Thyroid gland (tissue), 4 donors: ENCODE measurements at regions not wholly inside any gene's neighbourhood (a gene's known extent, or its start where the extent isn't known, plus 50 kb on each side); places are given as distances from the start of the nearest gene placed in this dataset.
"Not testable (repeated sequence)": the region's sequence is repeated elsewhere in the genome, so short reads cannot be mapped to it uniquely, and the experiment has no call there.

Source experiments
- DNase-seq, 2 donors: peaks; one replicate each; pipeline ENCODE4 v3.0.0-alpha.2; 2019
- H3K27ac ChIP-seq, 3 donors: fragments of 200-600 bp; sonication (generic); 1 replicate in 2 of 3; 2 replicates in 1 of 3; pipeline ENCODE4 v1.5.1; 2016 to 2019; ENCODE audit warnings: mild to moderate bottlenecking in 1 of 3, moderate library complexity in 1 of 3
- H3K27me3 ChIP-seq: fragments of 200-600 bp; sonication (generic); one replicate; pipeline ENCODE4 v1.5.1; 2019
- H3K36me3 ChIP-seq, 2 donors: fragments of 200-600 bp; sonication (generic); one replicate each; pipeline ENCODE4 v1.5.1; 2016 to 2019
- H3K4me1 ChIP-seq, 2 donors: fragments of 200-600 bp; sonication (generic); one replicate each; pipeline ENCODE4 v1.5.1; 2017 to 2019
- H3K4me3 ChIP-seq, 3 donors: fragments of 200-600 bp; sonication (generic); replicated peaks in 1 of 3; 1 replicate in 2 of 3; 2 replicates in 1 of 3; pipeline ENCODE4 v1.5.1; 2016; ENCODE audit warnings: mild to moderate bottlenecking in 1 of 3
- H3K9me3 ChIP-seq: fragments of 200-600 bp; sonication (generic); one replicate; pipeline ENCODE4 v1.5.1; 2017
- POLR2A ChIP-seq, 2 donors: fragments of 450-650 bp; IDR thresholded peaks; one replicate each; pipeline ENCODE4 v1.6.1; 2017; ENCODE audit warnings: antibody characterized with exemption in 2 of 2, mild to moderate bottlenecking in 2 of 2, moderate library complexity in 1 of 2
- WGBS, 2 donors: methylation state at CpG; one replicate each; pipeline ENCODE4 v1.1.5; 2017; 5-methylcytosine and 5-hydroxymethylcytosine counted together
- intact Hi-C: fragments of 100-400 bp; cut with DNase I; formaldehyde crosslinking; loops from one replicate; pipeline ENCODE4 v1.15.1; 2023
- TF ChIP-seq, protein P1 (sequence below), 6 experiments: fragments of 200-600 bp in 3 of 6; fragments of 450-650 bp in 3 of 6; sonication (generic) in 3 of 6; IDR thresholded peaks; one replicate each; pipeline ENCODE4 v1.5.1; 2016 to 2019; ENCODE audit warnings: antibody characterized with exemption in 6 of 6, mild to moderate bottlenecking in 2 of 6, inconsistent platforms in 1 of 6, moderate library complexity in 1 of 6

DNA sequence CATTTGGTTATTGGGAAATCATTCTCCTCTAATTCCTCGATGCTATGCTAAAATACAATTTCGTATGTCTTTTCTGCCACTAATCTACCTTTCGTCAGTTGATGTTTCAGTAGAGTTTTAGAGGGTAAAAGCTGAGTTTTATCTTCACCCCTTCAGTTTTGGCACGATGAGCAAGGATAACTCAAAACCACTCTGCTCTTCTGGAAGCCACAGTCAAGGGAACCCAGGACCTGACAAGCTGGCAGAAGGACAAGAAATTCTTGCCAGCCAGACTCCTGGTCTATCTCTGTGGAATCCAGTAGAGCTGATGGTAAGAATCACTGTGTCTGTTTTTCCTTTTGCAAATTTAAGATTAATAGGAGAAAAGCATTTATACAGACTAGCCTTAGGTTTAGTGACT is 414.4 kb upstream of the LRRC3B start:
- H3K4me3 ChIP-seq, result no peak overlapping the region
- H3K27me3 ChIP-seq, result no peaks in the 10 kb centered on the region
- DNase-seq, result no peak
- H3K27ac ChIP-seq, result no peak overlapping the region
- H3K4me1 ChIP-seq, result no peaks in the 10 kb centered on the region
- TF ChIP-seq, protein P1, sequence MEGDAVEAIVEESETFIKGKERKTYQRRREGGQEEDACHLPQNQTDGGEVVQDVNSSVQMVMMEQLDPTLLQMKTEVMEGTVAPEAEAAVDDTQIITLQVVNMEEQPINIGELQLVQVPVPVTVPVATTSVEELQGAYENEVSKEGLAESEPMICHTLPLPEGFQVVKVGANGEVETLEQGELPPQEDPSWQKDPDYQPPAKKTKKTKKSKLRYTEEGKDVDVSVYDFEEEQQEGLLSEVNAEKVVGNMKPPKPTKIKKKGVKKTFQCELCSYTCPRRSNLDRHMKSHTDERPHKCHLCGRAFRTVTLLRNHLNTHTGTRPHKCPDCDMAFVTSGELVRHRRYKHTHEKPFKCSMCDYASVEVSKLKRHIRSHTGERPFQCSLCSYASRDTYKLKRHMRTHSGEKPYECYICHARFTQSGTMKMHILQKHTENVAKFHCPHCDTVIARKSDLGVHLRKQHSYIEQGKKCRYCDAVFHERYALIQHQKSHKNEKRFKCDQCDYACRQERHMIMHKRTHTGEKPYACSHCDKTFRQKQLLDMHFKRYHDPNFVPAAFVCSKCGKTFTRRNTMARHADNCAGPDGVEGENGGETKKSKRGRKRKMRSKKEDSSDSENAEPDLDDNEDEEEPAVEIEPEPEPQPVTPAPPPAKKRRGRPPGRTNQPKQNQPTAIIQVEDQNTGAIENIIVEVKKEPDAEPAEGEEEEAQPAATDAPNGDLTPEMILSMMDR (IDR thresholded peaks at IDR 0.05), result no peak
- no peak for TF ChIP-seq POLR2A (IDR thresholded peaks at IDR 0.05)
- whole genome bisulfite sequencing, 2 donors, result 85 to 90% methylated on average over 4 of the region's 4 CpGs
- H3K9me3 ChIP-seq, result no peaks in the 10 kb centered on the region
- intact Hi-C loops, result no loop called here
- H3K36me3 ChIP-seq, result no peaks in the 10 kb centered on the region

DNA sequence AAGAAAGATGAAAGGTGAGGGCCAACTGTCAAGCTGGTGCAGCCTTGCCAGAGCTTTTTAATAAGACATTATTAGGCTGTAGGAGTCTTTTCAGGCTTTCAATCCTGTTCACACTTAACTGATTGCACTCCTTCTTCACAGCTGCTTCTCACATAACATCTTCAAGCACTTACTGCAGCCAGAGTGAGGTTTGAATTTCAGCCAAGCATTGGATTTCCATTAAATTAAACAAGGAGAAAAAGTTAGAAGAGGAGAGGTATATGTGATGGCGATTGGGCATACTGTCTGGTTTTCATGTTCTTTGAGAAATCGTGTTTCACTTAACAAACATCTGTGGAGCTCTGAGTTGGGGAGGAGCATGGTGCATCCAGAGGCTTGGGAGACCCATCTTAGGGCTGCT is 392.8 kb upstream of the LRRC3B start:
- H3K4me1 ChIP-seq, result no peaks in the 10 kb centered on the region
- no peak for DNase-seq
- no peak overlapping the region for H3K27ac ChIP-seq
- WGBS, 2 donors, result 70 to 71% methylated on average over 2 of the region's 2 CpGs
- no peaks in the 10 kb centered on the region for H3K27me3 ChIP-seq
- H3K4me3 ChIP-seq, result no peak overlapping the region
- no peaks in the 10 kb centered on the region for H3K36me3 ChIP-seq
- TF ChIP-seq, protein P1 (IDR thresholded peaks at IDR 0.05), result no peak
- no peak for TF ChIP-seq POLR2A (IDR thresholded peaks at IDR 0.05)
- intact Hi-C loops, result no loop called here
- H3K9me3 ChIP-seq, result no peaks in the 10 kb centered on the region

DNA sequence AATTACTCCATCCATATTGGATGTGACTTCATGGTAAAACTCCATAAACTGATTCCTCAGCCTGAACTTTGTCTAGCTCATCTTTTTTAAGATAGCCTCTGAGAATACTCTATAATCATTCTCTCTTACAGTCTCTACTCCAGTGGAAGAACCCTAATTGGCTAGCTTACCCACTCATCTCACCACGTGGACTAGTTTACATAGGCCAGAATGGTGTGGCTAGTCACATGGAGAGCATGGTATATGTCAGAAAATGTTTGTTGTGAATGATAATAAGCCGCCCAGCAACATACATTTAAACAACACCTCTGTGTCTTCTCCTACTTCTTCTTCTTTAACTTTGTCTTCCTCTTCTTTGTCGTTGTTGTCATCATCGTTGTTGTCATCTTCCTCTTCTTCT is 389.2 kb upstream of the LRRC3B start:
- H3K4me1 ChIP-seq, result no peaks in the 10 kb centered on the region
- DNase-seq, result no peak
- no peaks in the 10 kb centered on the region for H3K9me3 ChIP-seq
- H3K36me3 ChIP-seq, result no peaks in the 10 kb centered on the region
- TF ChIP-seq, protein P1 (IDR thresholded peaks at IDR 0.05), result no peak
- no peak for TF ChIP-seq POLR2A (IDR thresholded peaks at IDR 0.05)
- H3K27ac ChIP-seq, result no peak overlapping the region
- 90 to 95% methylated on average over 4 of the region's 4 CpGs for WGBS, 2 donors
- no peak overlapping the region for H3K4me3 ChIP-seq
- intact Hi-C loops, result no loop called here
- H3K27me3 ChIP-seq, result no peaks in the 10 kb centered on the region

DNA sequence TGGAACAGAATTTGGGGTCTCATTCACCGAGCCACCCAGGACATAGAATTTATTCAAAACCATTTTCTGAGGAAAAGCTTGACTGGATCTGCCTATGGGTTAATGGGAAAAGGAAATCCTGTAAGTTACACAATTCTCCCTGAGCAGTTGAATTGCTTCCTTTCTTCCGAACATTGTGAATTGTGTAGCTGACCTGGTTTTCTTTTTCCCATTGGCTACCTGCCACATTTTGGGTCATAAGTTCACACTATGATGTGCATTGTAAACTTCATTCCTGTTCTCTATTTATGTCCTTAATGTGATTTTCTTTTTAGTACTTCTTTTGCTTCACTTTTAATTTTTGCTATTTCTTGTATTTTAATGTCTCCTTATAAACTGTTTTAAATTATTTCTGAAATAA is 386.0 kb upstream of the LRRC3B start:
- intact Hi-C loops, result no loop called here
- Histone ChIP-seq H3K4me3 (no peak overlapping the region), H3K36me3 (no peaks in the 10 kb centered on the region), H3K4me1 (no peaks in the 10 kb centered on the region), H3K27ac (no peak overlapping the region), H3K27me3 (no peaks in the 10 kb centered on the region), H3K9me3 (no peaks in the 10 kb centered on the region)
- no peak for DNase-seq
- WGBS, 2 donors, result 42 to 55% methylated on average over 2 of the region's 2 CpGs
- TF ChIP-seq, protein P1 (IDR thresholded peaks at IDR 0.05), result no peak
- no peak for TF ChIP-seq POLR2A (IDR thresholded peaks at IDR 0.05)

DNA sequence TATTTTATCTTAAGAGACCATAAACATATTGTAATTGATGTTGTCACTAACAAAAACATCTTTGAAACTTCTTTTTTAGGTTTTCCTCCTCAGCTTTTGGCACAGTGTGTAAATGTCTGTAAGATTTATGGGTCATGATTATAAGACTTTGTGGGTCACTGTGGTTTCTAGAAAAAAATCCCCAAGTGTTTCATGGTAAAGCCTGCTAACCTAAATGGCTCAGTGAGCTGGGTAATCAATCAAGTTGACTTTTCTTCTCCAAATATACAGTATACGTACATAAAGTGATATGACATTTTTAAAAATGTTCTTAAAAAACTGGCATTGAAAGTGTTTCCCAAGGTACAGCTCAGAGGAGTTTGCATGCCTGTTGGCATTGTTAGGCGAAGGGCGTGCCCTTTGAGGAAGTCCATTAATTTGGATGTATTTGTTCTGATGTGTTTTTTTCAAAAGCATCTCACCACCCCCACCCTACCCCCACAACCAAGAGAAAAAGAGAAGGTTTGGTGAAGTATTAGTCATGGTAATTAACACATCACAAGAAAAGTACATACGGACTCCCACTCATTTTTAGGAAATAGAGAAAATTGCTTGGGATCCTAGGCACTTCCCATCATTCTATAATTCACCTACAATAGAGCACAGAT is 385.4 kb upstream of the LRRC3B start:
- no peaks in the 10 kb centered on the region for H3K36me3 ChIP-seq
- TF ChIP-seq, protein P1 (IDR thresholded peaks at IDR 0.05), result no peak
- intact Hi-C loops, result no loop called here
- no peaks in the 10 kb centered on the region for H3K27me3 ChIP-seq
- H3K9me3 ChIP-seq, result no peaks in the 10 kb centered on the region
- H3K4me3 ChIP-seq, result no peak overlapping the region
- H3K4me1 ChIP-seq, result no peaks in the 10 kb centered on the region
- H3K27ac ChIP-seq, result no peak overlapping the region
- 76 to 86% methylated on average over 4 of the region's 4 CpGs for WGBS, 2 donors
- DNase-seq, result no peak

DNA sequence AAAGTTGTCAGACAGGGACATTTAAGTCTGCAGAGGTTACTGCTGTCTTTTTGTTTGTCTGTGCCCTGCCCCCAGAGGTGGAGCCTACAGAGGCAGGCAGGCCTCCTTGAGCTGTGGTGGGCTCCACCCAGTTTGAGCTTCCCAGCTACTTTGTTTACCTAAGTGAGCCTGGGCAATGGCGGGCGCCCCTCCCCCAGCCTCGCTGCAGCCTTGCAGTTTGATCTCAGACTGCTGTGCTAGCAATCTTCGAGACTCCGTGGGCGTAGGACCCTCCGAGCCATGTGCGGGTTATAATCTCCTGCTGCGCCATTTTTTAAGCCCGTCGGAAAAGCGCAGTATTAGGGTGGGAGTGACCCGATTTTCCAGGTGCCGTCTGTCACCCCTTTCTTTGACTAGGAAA is 378.0 kb upstream of the LRRC3B start:
- H3K36me3 ChIP-seq, H3K9me3 ChIP-seq, DNase-seq, H3K27ac ChIP-seq, H3K4me3 ChIP-seq, H3K27me3 ChIP-seq, intact Hi-C loops, H3K4me1 ChIP-seq: not testable (repeated sequence)
- WGBS, 2 donors, result 94 to 97% methylated on average over 12 to 14 of the region's 14 CpGs
